Erythroblast (primary cell): ENCODE measurements at regions not wholly inside any gene's neighbourhood (a gene's known extent, or its start where the extent isn't known, plus 50 kb on each side); places are given as distances from the start of the nearest gene placed in this dataset.

ENCODE experiments used
- DNase-seq, 2 experiments: peaks; one replicate each; lab custom pipeline; 2025; lab: John Stamatoyannopoulos, UW
- GATA1 ChIP-seq: IDR thresholded peaks from 2 replicates; pipeline ENCODE4 v1.6.1; 2011; ENCODE audit warnings: low read depth, mild to moderate bottlenecking, control low read depth, low read length, moderate library complexity
- POLR2A ChIP-seq: IDR thresholded peaks from 2 replicates; pipeline ENCODE4 v1.6.1; 2011; ENCODE audit warnings: mild to moderate bottlenecking, low read length

DNA sequence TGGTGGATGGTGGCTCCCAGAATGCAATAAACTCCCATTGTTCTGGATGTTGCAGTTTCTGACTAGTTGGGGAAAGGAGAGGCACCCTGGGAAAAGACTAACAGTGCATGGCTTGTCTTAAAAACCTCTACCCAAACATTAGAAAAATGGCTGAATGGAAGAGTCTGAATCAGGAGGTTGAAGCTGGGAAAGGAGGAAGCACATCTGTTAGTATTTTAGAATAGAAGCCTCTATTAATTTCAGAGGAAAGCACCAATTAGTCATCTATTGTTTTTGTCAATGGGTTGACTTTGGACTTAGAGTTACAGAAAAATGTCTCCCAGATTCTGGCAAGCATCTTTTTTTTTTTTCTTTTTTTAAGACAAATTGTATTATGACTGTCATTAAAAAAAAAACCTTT lies 56.1 kb upstream of the ELMO1 start:
- no peak for TF ChIP-seq GATA1
- TF ChIP-seq POLR2A = no peak
- no peak for DNase-seq

- TF ChIP-seq GATA1 (no peak), POLR2A (no peak)
- DNase-seq = no peak
Measured at GRCh38 chr7:37505750-37506353, 57.2 kb upstream of the ELMO1 start.

DNA sequence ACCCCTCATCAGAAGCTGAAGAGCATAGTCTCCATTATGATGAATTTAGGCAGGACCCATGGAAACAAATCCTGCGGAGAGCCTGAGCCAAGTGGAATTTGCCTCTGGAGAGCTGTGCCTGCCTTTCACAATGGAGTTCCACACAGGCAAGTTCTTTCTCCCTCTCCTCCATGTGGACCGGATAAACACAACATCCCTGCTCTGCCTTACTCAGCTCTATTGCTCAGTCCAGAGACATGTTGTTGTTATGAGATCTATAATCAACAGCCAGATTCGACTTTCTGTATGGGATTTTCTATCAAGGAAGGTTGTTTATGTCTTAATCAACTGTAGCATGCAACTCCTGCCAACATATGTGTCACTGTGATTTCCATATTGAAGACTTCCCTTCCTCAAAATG lies 59.5 kb upstream of the ELMO1 start:
- no peak for DNase-seq
- TF ChIP-seq GATA1 = no peak
- TF ChIP-seq POLR2A = no peak

DNA sequence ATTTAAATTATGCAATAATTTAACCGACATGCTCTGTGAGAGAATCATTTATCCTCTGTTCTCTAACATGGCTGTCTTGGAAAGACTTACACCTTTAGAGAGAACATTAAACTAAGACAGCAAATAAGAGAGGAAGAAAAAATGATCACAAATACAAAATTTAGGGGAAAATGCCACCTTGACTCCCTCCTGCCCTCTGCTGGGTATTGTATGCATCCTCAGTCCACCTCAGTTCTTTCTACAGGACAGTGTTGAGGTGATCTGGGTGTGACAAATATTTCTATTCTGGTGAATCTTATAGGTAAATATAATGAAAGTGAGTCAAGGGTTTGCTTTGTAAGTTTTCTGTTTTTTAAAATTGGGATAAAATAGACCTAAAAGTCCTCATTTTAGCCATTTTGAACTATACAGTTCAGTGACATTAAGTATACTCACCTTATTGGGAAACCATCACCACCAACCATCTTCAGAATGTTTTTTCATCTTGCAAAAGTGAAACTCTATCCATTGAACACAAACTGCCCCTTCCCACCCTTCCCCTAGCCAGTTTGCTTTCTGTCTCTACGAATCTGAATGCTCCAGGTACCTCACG lies 61.5 kb upstream of the ELMO1 start:
- DNase-seq = peak; percentile 13 to 45

GRCh38 chr7:37511915-37512314 lies 63.3 kb upstream of the ELMO1 start:
- TF ChIP-seq GATA1 (no peak), POLR2A (no peak)
- DNase-seq = no peak

More for the DNA sequence above, 61.5 kb upstream of the ELMO1 start:
- TF ChIP-seq POLR2A = no peak
- no peak for TF ChIP-seq GATA1

GRCh38 chr7:37514497-37514896 lies 65.8 kb upstream of the ELMO1 start:
- TF ChIP-seq GATA1 = no peak
- no peak for TF ChIP-seq POLR2A
- DNase-seq = no peak

DNA sequence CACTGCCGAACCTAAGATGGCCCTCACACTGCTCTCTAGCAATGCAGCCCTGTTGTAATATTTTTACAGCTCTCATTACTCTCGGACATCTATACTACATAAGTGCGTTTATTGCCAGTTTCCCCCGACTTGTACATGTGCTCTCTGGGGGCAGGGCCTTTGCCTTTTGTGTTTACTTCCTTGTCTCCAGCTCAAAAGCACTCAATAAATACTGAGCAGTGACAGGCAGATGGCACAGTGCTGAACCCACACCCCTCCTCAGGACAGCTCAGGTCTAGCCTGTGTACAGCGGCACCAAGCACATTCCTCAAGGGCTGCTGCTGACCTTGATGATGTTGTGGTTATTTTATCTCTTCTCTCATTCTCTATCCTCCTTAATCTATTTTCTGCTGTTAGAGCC lies 68.0 kb upstream of the ELMO1 start:
- no peak for DNase-seq
- no peak for TF ChIP-seq POLR2A

- TF ChIP-seq POLR2A (no peak), GATA1 (no peak)
- no peak for DNase-seq
Measured at GRCh38 chr7:37518266-37518665, 69.6 kb upstream of the ELMO1 start.

DNA sequence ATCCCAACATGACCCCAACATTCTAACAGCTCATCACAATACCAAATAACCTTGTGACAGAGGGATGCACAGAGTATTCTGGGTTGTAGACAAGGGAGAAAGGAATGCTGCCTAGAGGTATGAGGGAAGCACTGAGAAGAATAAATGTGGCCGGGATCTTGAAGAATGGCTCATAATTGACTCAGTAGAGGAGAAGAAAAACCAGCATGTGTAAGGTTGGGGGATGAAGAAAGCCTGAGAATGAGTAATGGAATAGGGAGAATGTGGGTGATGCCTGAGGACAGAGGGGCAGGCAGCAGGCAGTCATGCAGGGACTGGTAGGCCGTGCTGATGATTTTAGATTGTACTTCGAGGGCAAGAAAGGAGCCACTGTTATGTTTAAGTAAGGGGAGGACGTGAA lies 75.4 kb upstream of the ELMO1 start:
- TF ChIP-seq POLR2A (no peak), GATA1 (no peak)
- DNase-seq = no peak

- DNase-seq = no peak
- TF ChIP-seq POLR2A = no peak
- no peak for TF ChIP-seq GATA1
Measured at GRCh38 chr7:37524797-37525196, 76.1 kb upstream of the ELMO1 start.

- no peak for DNase-seq
- TF ChIP-seq POLR2A = no peak
- TF ChIP-seq GATA1 = no peak
Measured at GRCh38 chr7:37526623-37527022, 78.0 kb upstream of the ELMO1 start.

GRCh38 chr7:37527109-37527508 lies 78.4 kb upstream of the ELMO1 start:
- TF ChIP-seq POLR2A (no peak), GATA1 (no peak)
- no peak for DNase-seq

DNA sequence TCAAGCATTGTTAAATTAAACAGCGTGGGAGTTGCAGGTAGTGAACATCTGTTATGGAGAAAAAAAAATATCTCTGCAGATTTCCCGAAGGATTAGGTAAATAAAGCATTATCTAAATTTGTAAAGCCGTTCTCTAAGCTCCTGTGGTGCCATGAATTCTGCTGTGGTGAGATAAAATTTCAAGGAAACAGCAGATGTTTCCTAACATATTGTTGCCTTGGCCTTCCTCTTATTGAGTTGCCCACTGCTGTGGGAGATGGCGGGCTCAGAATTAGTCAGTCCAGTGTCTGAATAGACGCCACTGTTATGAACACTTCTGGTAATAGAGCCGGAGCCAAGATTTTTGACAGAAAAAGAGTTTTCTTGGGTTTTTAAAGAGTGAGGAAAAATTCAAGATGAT lies 82.6 kb upstream of the ELMO1 start:
- TF ChIP-seq GATA1 (no peak), POLR2A (no peak)
- no peak for DNase-seq

DNA sequence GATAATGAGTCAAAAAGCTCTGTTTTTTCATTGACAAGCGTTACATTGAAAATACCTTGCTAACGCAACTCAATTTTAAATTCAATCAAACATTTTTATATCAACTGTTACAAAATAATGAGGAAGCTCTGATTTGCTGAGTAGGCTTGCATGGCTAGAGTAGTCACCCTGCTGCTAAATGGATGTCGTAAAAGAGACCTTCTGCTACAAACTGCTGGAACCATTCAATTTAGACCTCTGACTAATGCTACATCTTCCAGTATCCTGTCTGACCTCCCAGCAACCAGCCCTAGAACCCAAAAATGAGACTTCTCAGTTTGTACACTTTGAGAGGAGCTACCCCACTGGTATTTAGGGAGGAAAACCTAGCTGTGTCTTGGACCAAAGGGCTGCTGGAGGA lies 84.0 kb upstream of the ELMO1 start:
- DNase-seq = no peak
- no peak for TF ChIP-seq POLR2A
- TF ChIP-seq GATA1 = no peak
